Panc1 (cell line): ENCODE measurements at regions not wholly inside any gene's neighbourhood (a gene's known extent, or its start where the extent isn't known, plus 50 kb on each side); places are given as distances from the start of the nearest gene placed in this dataset.

Source experiments
- ATAC-seq: fragments of 200-7000 bp; cut with Tn5 transposase; 2 replicates; pipeline ENCODE4 v1.9.1; 2020; ENCODE audit warnings: mild to moderate bottlenecking, moderate library complexity
- BruUV-seq: library from RNA; stranded (reverse); fragments of 400-500 nt; replicated peaks from 2 replicates; lab custom pipeline; 2021; lab: Mats Ljungman, UMichigan
- CTCF ChIA-PET: fragments of 300-600 bp; sonication (Branson Sonifier 250); formaldehyde crosslinking; loops from one replicate; lab custom pipeline; 2022; ENCODE audit warnings: antibody characterized with exemption; lab: Charles Lee
- POLR2A ChIA-PET: fragments of 300-600 bp; sonication (Branson Sonifier 250); formaldehyde crosslinking; loops from one replicate; lab custom pipeline; 2022; ENCODE audit warnings: antibody characterized with exemption; lab: Charles Lee
- DNase-seq: peaks from one replicate; pipeline ENCODE4 v3.0.0-alpha.2; 2010; ENCODE audit warnings: low read depth, low spot score
- H3K27ac ChIP-seq: 2 replicates; pipeline ENCODE4 v1.5.1; 2011; ENCODE audit warnings: mild to moderate bottlenecking, low read length, inconsistent platforms
- H3K27me3 ChIP-seq: fragments of 200-500 bp; sonication (Bioruptor generic); 2 replicates; pipeline ENCODE4 v1.6.0; 2014; ENCODE audit warnings: low read length, inconsistent platforms; ENCODE audit not compliant: control insufficient read depth, insufficient read depth
- H3K36me3 ChIP-seq: fragments of 200-500 bp; sonication (Bioruptor generic); 2 replicates; pipeline ENCODE4 v1.5.1; 2014; ENCODE audit warnings: inconsistent platforms, mild to moderate bottlenecking, low read length, moderate library complexity; ENCODE audit not compliant: control insufficient read depth, insufficient read depth
- H3K4me1 ChIP-seq: 2 replicates; pipeline ENCODE4 v1.5.1; 2011; ENCODE audit warnings: inconsistent platforms, mild to moderate bottlenecking, low read length, moderate library complexity; ENCODE audit not compliant: control insufficient read depth, insufficient read depth
- H3K4me3 ChIP-seq, 2 experiments: 2 replicates each; pipeline ENCODE4 v1.5.1; 2011 to 2012; ENCODE audit warnings: low read depth in 2 of 2, low read length in 2 of 2, mild to moderate bottlenecking in 2 of 2, inconsistent platforms in 1 of 2, moderate library complexity in 1 of 2
- H3K9me3 ChIP-seq: fragments of 200-500 bp; sonication (Bioruptor generic); 2 replicates; pipeline ENCODE4 v1.5.1; 2014; ENCODE audit warnings: low read depth, mild to moderate bottlenecking, inconsistent platforms, low read length, moderate library complexity; ENCODE audit not compliant: control insufficient read depth, insufficient read depth
- POLR2AphosphoS5 ChIP-seq: IDR thresholded peaks from 2 replicates; pipeline ENCODE4 v1.6.1; 2012; ENCODE audit warnings: mild to moderate bottlenecking, low read depth, low read length, moderate library complexity
- REST ChIP-seq, 2 experiments: IDR thresholded peaks; 2 replicates each; pipeline ENCODE4 v1.6.1; 2011 to 2012; ENCODE audit warnings: low read depth in 2 of 2, control low read depth in 1 of 2, low read length in 1 of 2, mild to moderate bottlenecking in 1 of 2, moderate library complexity in 1 of 2; ENCODE audit not compliant: insufficient read depth in 1 of 2
- SIN3A ChIP-seq: IDR thresholded peaks from 2 replicates; pipeline ENCODE4 v1.6.1; 2012; ENCODE audit warnings: low read depth, mild to moderate bottlenecking, low read length, moderate library complexity, borderline replicate concordance; ENCODE audit not compliant: insufficient read depth
- TCF7L2 ChIP-seq: IDR thresholded peaks from 2 replicates; pipeline ENCODE4 v1.6.1; 2011; ENCODE audit warnings: mild to moderate bottlenecking, low read depth, low read length, inconsistent platforms
- in situ Hi-C: cut with HindIII; loops from 2 replicates; pipeline ENCODE4 v1.10.0; 2016; ENCODE audit warnings: low sequenced_read_pairs, low pct_unique_long_range_greater_than_20kb
- intact Hi-C: fragments of 100-400 bp; cut with micrococcal nuclease; formaldehyde crosslinking; loops from one replicate; pipeline ENCODE4 v1.10.0; 2022; ENCODE audit not compliant: unreplicated experiment

GRCh38 chr2:125886153-125886552 is 769.8 kb upstream of the GYPC start:
- in situ Hi-C loops (no loop called here), intact Hi-C loops (no loop called here)
- H3K27ac ChIP-seq = no peak overlapping the region
- no peak for TF ChIP-seq SIN3A
- no peak for TF ChIP-seq TCF7L2
- TF ChIP-seq REST (IDR thresholded peaks at IDR 0.05; ENCODE audit: insufficient read depth in 1 of 2, low read depth in 2 of 2, low read length in 1 of 2) = no peak
- ChIA-PET POLR2A (no interaction called here), CTCF (no interaction called here)
- H3K36me3 ChIP-seq = no peaks in the 10 kb centered on the region
- no peak overlapping the region for H3K4me3 ChIP-seq
- no peaks in the 10 kb centered on the region for H3K9me3 ChIP-seq
- DNase-seq (no peak), ATAC-seq (no peak)
- H3K4me1 ChIP-seq = no peaks in the 10 kb centered on the region
- H3K27me3 ChIP-seq = no peaks in the 10 kb centered on the region
- BruUV-seq = no TSS peak

GRCh38 chr2:125901278-125901677 is 754.7 kb upstream of the GYPC start:
- ATAC-seq (no peak), DNase-seq (no peak)
- ChIA-PET POLR2A (no interaction called here), CTCF (no interaction called here)
- H3K9me3 ChIP-seq = peaks cover 4% of the 10 kb centered on the region; the same call in 1 of the 2 replicates
- H3K4me3 ChIP-seq = no peak overlapping the region
- intact Hi-C loops (no loop called here), in situ Hi-C loops (no loop called here)
- no peak overlapping the region for H3K27ac ChIP-seq
- TF ChIP-seq TCF7L2 = no peak
- TF ChIP-seq POLR2AphosphoS5 = no peak
- no peak for TF ChIP-seq SIN3A
- TF ChIP-seq REST (IDR thresholded peaks at IDR 0.05; ENCODE audit: insufficient read depth in 1 of 2, low read depth in 2 of 2, low read length in 1 of 2) = no peak
- no peaks in the 10 kb centered on the region for H3K36me3 ChIP-seq
- no peaks in the 10 kb centered on the region for H3K4me1 ChIP-seq
- no peaks in the 10 kb centered on the region for H3K27me3 ChIP-seq
- BruUV-seq = no TSS peak
